ENCODE measurements at regions not wholly inside any gene's neighbourhood (a gene's known extent, or its start where the extent isn't known, plus 50 kb on each side); places are given as distances from the start of the nearest gene placed in this dataset.

DNA sequence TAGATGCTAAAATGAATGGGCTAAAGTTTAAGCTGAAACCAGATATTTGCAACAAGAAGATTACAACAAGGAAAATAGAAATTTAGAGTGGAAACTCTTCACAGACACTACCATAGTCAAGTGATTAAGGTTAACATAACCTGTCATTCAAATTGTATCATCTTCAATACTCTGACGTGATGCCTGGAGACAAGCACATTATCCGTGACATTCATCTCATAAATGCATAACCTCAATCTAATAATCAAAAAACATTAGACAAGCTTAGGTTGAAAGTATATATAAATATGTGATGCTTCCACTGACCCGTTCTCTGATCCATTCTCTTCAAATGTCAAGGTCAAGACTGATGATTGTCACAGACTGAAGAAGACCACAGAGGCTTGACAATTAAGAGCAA lies 263.8 kb upstream of the MEOX2 start:
- no TSS peak for BruUV-seq (replicated peaks)
- no peak overlapping the region for H2AK9ac ChIP-seq (replicated peaks; ENCODE audit: low read depth, low read length, poor library complexity)
- H3K56ac ChIP-seq (ENCODE audit: extremely low read depth, insufficient read depth, low read length): no peak overlapping the region
- H4K5ac ChIP-seq (ENCODE audit: low read depth, low read length): no peak overlapping the region
- no peak overlapping the region for H3K4me2 ChIP-seq (ENCODE audit: low read depth, low read length)
- DNase-seq: no peak
- no peaks in the 10 kb centered on the region for H3K36me3 ChIP-seq (ENCODE audit: control insufficient read depth, insufficient read depth, low read length)
- POLR2A ChIA-PET (ENCODE audit: unreplicated experiment): no interaction called here
- dilution Hi-C loops (cut with HindIII; ENCODE audit: low sequenced_read_pairs, unreplicated experiment) (no loop called here), in situ Hi-C loops (cut with MboI; ENCODE audit: low sequenced_read_pairs) (no loop called here), intact Hi-C loops (cut with micrococcal nuclease) (no loop called here)
- TF ChIP-seq MXI1 (IDR thresholded peaks at IDR 0.05; ENCODE audit: borderline replicate concordance, low read depth, low read length): no peak
- no peak for TF ChIP-seq MAFK (IDR thresholded peaks at IDR 0.05; ENCODE audit: low read depth, low read length)
- no peak for TF ChIP-seq RCOR1 (IDR thresholded peaks at IDR 0.05; ENCODE audit: insufficient replicate concordance, low read length)
- no peak for TF ChIP-seq RAD21 (IDR thresholded peaks at IDR 0.05; ENCODE audit: low read length)
- no peak for TF ChIP-seq RFX5 (IDR thresholded peaks at IDR 0.05; ENCODE audit: low read depth, low read length)
- no peak for TF ChIP-seq MAZ (IDR thresholded peaks at IDR 0.05; ENCODE audit: borderline replicate concordance, low read depth, low read length)
- TF ChIP-seq, protein P1, sequence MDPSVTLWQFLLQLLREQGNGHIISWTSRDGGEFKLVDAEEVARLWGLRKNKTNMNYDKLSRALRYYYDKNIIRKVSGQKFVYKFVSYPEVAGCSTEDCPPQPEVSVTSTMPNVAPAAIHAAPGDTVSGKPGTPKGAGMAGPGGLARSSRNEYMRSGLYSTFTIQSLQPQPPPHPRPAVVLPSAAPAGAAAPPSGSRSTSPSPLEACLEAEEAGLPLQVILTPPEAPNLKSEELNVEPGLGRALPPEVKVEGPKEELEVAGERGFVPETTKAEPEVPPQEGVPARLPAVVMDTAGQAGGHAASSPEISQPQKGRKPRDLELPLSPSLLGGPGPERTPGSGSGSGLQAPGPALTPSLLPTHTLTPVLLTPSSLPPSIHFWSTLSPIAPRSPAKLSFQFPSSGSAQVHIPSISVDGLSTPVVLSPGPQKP (IDR thresholded peaks at IDR 0.05; ENCODE audit: borderline replicate concordance, low read depth, low read length): no peak
- no peak for TF ChIP-seq SMC3 (IDR thresholded peaks at IDR 0.05; ENCODE audit: low read depth, low read length)
- no peak for TF ChIP-seq USF2 (IDR thresholded peaks at IDR 0.05; ENCODE audit: low read depth, low read length)
- TF ChIP-seq, protein P2, sequence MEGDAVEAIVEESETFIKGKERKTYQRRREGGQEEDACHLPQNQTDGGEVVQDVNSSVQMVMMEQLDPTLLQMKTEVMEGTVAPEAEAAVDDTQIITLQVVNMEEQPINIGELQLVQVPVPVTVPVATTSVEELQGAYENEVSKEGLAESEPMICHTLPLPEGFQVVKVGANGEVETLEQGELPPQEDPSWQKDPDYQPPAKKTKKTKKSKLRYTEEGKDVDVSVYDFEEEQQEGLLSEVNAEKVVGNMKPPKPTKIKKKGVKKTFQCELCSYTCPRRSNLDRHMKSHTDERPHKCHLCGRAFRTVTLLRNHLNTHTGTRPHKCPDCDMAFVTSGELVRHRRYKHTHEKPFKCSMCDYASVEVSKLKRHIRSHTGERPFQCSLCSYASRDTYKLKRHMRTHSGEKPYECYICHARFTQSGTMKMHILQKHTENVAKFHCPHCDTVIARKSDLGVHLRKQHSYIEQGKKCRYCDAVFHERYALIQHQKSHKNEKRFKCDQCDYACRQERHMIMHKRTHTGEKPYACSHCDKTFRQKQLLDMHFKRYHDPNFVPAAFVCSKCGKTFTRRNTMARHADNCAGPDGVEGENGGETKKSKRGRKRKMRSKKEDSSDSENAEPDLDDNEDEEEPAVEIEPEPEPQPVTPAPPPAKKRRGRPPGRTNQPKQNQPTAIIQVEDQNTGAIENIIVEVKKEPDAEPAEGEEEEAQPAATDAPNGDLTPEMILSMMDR (conservative IDR thresholded peaks at IDR 0.05; ENCODE audit: low read depth, low read length): no peak
- TF ChIP-seq POLR2A (IDR thresholded peaks at IDR 0.05; ENCODE audit: low read depth, low read length): no peak
- no peak for TF ChIP-seq CEBPB (IDR thresholded peaks at IDR 0.05; ENCODE audit: low read depth, low read length)
- no peak for TF ChIP-seq CHD1 (IDR thresholded peaks at IDR 0.05; ENCODE audit: low read depth, low read length)
- TF ChIP-seq FOS (IDR thresholded peaks at IDR 0.05; ENCODE audit: low read depth, low read length): no peak
- TF ChIP-seq NFE2L2 (IDR thresholded peaks at IDR 0.05; ENCODE audit: low read depth, low read length): no peak
- H4K91ac ChIP-seq (ENCODE audit: insufficient read depth, low read depth, low read length): no peak overlapping the region
- WGBS, 2 experiments (ENCODE audit: extremely low coverage in 2 of 2, insufficient read length in 1 of 2): no CpG with 5 or more reads among the region's 3 CpGs
- no peak overlapping the region for H3K18ac ChIP-seq (ENCODE audit: low read depth, low read length)
- CTCF ChIA-PET: no interaction called here
- no peak for ATAC-seq (ENCODE audit: low read depth)
- no peak overlapping the region for H2AK5ac ChIP-seq (ENCODE audit: low read depth, low read length)
- no peak overlapping the region for H3K23ac ChIP-seq (ENCODE audit: low read depth, low read length)
- no peak overlapping the region for H3K14ac ChIP-seq (replicated peaks; ENCODE audit: low read depth, low read length)
- H2BK120ac ChIP-seq (ENCODE audit: low read depth, low read length): no peak overlapping the region
- H3K27me3 ChIP-seq (ENCODE audit: control insufficient read depth, insufficient read depth, low read length): no peaks in the 10 kb centered on the region
- H2BK20ac ChIP-seq (ENCODE audit: low read depth, low read length): no peak overlapping the region
- H2BK5ac ChIP-seq (ENCODE audit: low read depth, low read length, poor library complexity, severe bottlenecking): no peak overlapping the region
- H3K4me1 ChIP-seq (ENCODE audit: control insufficient read depth, insufficient read depth, low read length): no peaks in the 10 kb centered on the region
- H2AFZ ChIP-seq (replicated peaks; ENCODE audit: low read length, poor library complexity): no peak overlapping the region
- no peak overlapping the region for H3K4ac ChIP-seq (ENCODE audit: low read depth, low read length)
- no peaks in the 10 kb centered on the region for H3K79me1 ChIP-seq (ENCODE audit: low read depth in 1 of 2, low read length in 2 of 2)
- H3K9me1 ChIP-seq (ENCODE audit: insufficient read depth, low read length): no peaks in the 10 kb centered on the region
- no peak overlapping the region for H3K9ac ChIP-seq (ENCODE audit: low read depth, low read length)
- no peak overlapping the region for H3K27ac ChIP-seq (ENCODE audit: insufficient read depth, low read length)
- H4K20me1 ChIP-seq (ENCODE audit: insufficient read depth, low read length): no peaks in the 10 kb centered on the region
- H3K4me3 ChIP-seq (ENCODE audit: insufficient read depth, low read depth, low read length): no peak overlapping the region
- H3K9me3 ChIP-seq (ENCODE audit: control insufficient read depth, insufficient read depth, low read length): no peaks in the 10 kb centered on the region
- H4K8ac ChIP-seq (ENCODE audit: low read depth in 2 of 2, low read length in 2 of 2): no peak overlapping the region
- H2BK15ac ChIP-seq (ENCODE audit: low read depth, low read length): no peak overlapping the region
